SK-N-SH (cell line): ENCODE measurements at regions not wholly inside any gene's neighbourhood (a gene's known extent, or its start where the extent isn't known, plus 50 kb on each side); places are given as distances from the start of the nearest gene placed in this dataset.

Experiments used
- CTCF ChIA-PET: fragments of 300-600, 350-600 bp; formaldehyde crosslinking; extraction: SDS; loops from one replicate; lab custom pipeline; 2021; lab: Yijun Ruan, JAX
- POLR2A ChIA-PET: fragments of 350-600 bp; sonication (Branson Sonifier 250); formaldehyde crosslinking; extraction: SDS; loops from one replicate; lab custom pipeline; 2020; ENCODE audit warnings: antibody characterized with exemption, inconsistent platforms; lab: Yijun Ruan, JAX
- DNase-seq: peaks from one replicate; pipeline ENCODE4 v3.0.0; 2012
- H2AFZ ChIP-seq: fragments of 200-600 bp; sonication (generic); 2 replicates; pipeline ENCODE4 v1.8.1; 2016; ENCODE audit warnings: antibody characterized with exemption, mild to moderate bottlenecking, low read depth
- H3F3A ChIP-seq: fragments of 200-600 bp; sonication (generic); replicated peaks from 2 replicates; pipeline ENCODE3; 2016; ENCODE audit warnings: antibody characterized with exemption, mild to moderate bottlenecking; ENCODE audit not compliant: insufficient read depth
- H3K27ac ChIP-seq, 2 experiments: fragments of 200-500 bp in 1 of 2; fragments of 200-600 bp in 1 of 2; sonication (Bioruptor generic) in 1 of 2; sonication (generic), shearing (Covaris generic) in 1 of 2; 2 replicates each; pipeline versions ENCODE4 v1.5.1 to v1.6.1; 2014 to 2016; ENCODE audit warnings: low read depth in 2 of 2, inconsistent platforms in 1 of 2, low read length in 1 of 2, mild to moderate bottlenecking in 1 of 2, mixed read lengths in 1 of 2
- H3K27me3 ChIP-seq: fragments of 200-600 bp; sonication (generic), shearing (Covaris generic); 2 replicates; pipeline ENCODE4 v1.6.1; 2016; ENCODE audit warnings: mixed run types; ENCODE audit not compliant: insufficient read depth
- H3K36me3 ChIP-seq, 2 experiments: fragments of 200-500 bp in 1 of 2; fragments of 200-600 bp in 1 of 2; sonication (Bioruptor generic) in 1 of 2; sonication (generic) in 1 of 2; replicated peaks in 1 of 2; 2 replicates each; pipeline versions ENCODE3 to v1.5.1; 2014 to 2016; ENCODE audit warnings: low read length in 1 of 2, mild to moderate bottlenecking in 1 of 2; ENCODE audit not compliant: insufficient read depth in 2 of 2, control insufficient read depth in 1 of 2
- H3K4me1 ChIP-seq, 2 experiments: fragments of 200-500 bp in 1 of 2; fragments of 200-600 bp in 1 of 2; sonication (Bioruptor generic) in 1 of 2; sonication (generic), shearing (Covaris generic) in 1 of 2; 2 replicates each; pipeline versions ENCODE4 v1.5.1 to v1.6.1; 2014 to 2016; ENCODE audit warnings: low read depth in 1 of 2, low read length in 1 of 2, mixed run types in 1 of 2; ENCODE audit not compliant: insufficient read depth in 2 of 2, control insufficient read depth in 1 of 2
- H3K4me2 ChIP-seq: fragments of 200-600 bp; sonication (generic), shearing (Covaris generic); 2 replicates; pipeline ENCODE4 v1.6.1; 2017; ENCODE audit warnings: mixed run types
- H3K4me3 ChIP-seq, 2 experiments: fragments of 200-500 bp in 1 of 2; fragments of 200-600 bp in 1 of 2; sonication (Bioruptor generic) in 1 of 2; sonication (generic), shearing (Covaris generic) in 1 of 2; 2 replicates each; pipeline versions ENCODE4 v1.5.1 to v1.8.1; 2014 to 2016; ENCODE audit warnings: low read depth in 2 of 2, inconsistent platforms in 1 of 2, low read length in 1 of 2, mild to moderate bottlenecking in 1 of 2, mixed read lengths in 1 of 2, moderate library complexity in 1 of 2
- H3K79me2 ChIP-seq: fragments of 200-600 bp; sonication (generic); 2 replicates; pipeline ENCODE4 v1.8.1; 2017; ENCODE audit warnings: mild to moderate bottlenecking; ENCODE audit not compliant: insufficient read depth
- H3K9ac ChIP-seq: fragments of 200-600 bp; sonication (generic); 2 replicates; pipeline ENCODE4 v1.6.1; 2017; ENCODE audit warnings: mixed run types
- H3K9me2 ChIP-seq: fragments of 200-600 bp; sonication (generic); 2 replicates; pipeline ENCODE4 v1.6.1; 2017; ENCODE audit warnings: mixed run types
- H3K9me3 ChIP-seq: fragments of 200-600 bp; sonication (generic); 2 replicates; pipeline ENCODE4 v1.6.1; 2017; ENCODE audit warnings: mixed run types, mild to moderate bottlenecking, moderate library complexity
- H4K20me1 ChIP-seq: fragments of 200-600 bp; sonication (generic); 2 replicates; pipeline ENCODE4 v1.6.1; 2017; ENCODE audit warnings: mild to moderate bottlenecking, mixed run types; ENCODE audit not compliant: insufficient read depth
- CHD2 ChIP-seq: fragments of 150-350 bp; IDR thresholded peaks from 2 replicates; pipeline ENCODE4 v1.6.1; 2018; ENCODE audit warnings: low read length; ENCODE audit not compliant: partially characterized antibody
- EP300 ChIP-seq, 2 experiments: IDR thresholded peaks; 2 replicates each; pipeline versions ENCODE4 v1.4.0 to v1.6.1; 2012; ENCODE audit warnings: borderline replicate concordance in 1 of 2, low read depth in 1 of 2, low read length in 1 of 2
- FOXM1 ChIP-seq: IDR thresholded peaks from 2 replicates; pipeline ENCODE4 v1.4.0; 2012; ENCODE audit warnings: low read depth, mild to moderate bottlenecking
- GABPA ChIP-seq: IDR thresholded peaks from 2 replicates; pipeline ENCODE4 v1.4.0; 2012; ENCODE audit warnings: low read depth, mild to moderate bottlenecking
- GATA2 ChIP-seq: sonication (generic); formaldehyde crosslinking; IDR thresholded peaks from 2 replicates; pipeline ENCODE4 v1.5.0; 2020; ENCODE audit warnings: mild to moderate bottlenecking, missing genetic modification reagents
- MXI1 ChIP-seq: IDR thresholded peaks from 2 replicates; pipeline ENCODE4 v1.6.1; 2012; ENCODE audit warnings: mild to moderate bottlenecking, low read depth, low read length, improper control_type of control experiment
- RAD21 ChIP-seq: IDR thresholded peaks from 2 replicates; pipeline ENCODE4 v1.6.1; 2012; ENCODE audit warnings: mild to moderate bottlenecking, low read length
- SMC3 ChIP-seq: IDR thresholded peaks from 2 replicates; pipeline ENCODE4 v1.6.1; 2012; ENCODE audit warnings: low read depth, low read length, improper control_type of control experiment
- TCF12 ChIP-seq: IDR thresholded peaks from 2 replicates; pipeline ENCODE4 v1.4.0; 2012
- YY1 ChIP-seq: IDR thresholded peaks from 2 replicates; pipeline ENCODE4 v1.4.0; 2012; ENCODE audit warnings: low read depth, mild to moderate bottlenecking
- WGBS: methylation state at CpG from one replicate; pipeline ENCODE4 v1.1.6; 2017; ENCODE audit warnings: low lambda C conversion rate; 5-methylcytosine and 5-hydroxymethylcytosine counted together
- TF ChIP-seq, protein P1 (sequence below): fragments of 150-350 bp; IDR thresholded peaks from 2 replicates; pipeline ENCODE4 v1.6.1; 2016; ENCODE audit warnings: mild to moderate bottlenecking, low read depth, low read length
- TF ChIP-seq, protein P2 (sequence below): IDR thresholded peaks from 2 replicates; pipeline ENCODE4 v1.6.1; 2012; ENCODE audit warnings: mild to moderate bottlenecking, low read depth, low read length, moderate library complexity

DNA sequence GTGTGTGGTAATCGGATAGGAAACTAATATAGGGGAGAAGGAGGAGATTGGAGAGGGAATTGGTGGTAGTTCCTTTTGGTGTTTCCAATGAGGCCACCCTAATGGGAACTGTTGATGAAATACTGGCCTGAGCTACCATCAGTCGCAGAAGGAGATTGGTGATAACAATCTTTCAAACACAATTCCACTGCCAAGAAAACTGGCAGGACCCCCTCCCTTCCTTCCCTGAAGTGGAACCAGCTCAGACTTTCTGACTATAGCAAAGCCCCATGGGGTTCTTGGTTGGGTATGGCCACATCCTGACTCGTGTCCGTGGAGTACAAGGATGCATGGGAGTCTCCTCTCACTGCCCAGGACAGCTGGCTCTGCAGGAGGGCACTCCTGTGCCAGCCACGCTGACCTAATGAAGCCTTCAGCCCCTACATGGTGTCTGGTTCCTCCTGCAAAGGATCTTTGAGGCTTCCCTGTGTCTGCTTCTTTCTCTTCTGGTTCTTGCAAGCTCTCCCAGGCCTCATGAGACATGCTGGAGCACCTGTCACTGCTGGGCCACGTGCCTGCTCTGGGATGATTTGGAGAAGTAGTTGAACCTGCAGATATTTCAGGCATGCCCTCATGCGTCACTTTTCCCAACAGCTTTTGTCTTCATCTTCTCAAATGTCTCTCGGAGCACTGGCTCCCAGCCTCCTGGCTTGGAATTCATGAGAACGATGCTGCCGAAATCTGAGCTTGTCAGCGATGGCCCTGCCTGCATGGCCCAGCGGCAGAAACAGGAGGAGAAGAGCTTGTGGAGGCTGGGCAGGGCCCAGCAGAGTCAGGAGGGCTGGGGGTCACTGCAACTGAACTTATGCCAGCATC lies 90.0 kb upstream of the ADPGK start:
- no peak overlapping the region for H2AFZ ChIP-seq
- H3K9me2 ChIP-seq, result no peaks in the 10 kb centered on the region
- H3K79me2 ChIP-seq, result no peaks in the 10 kb centered on the region
- DNase-seq, result no peak
- no peak for TF ChIP-seq RAD21
- no peak for TF ChIP-seq GABPA
- TF ChIP-seq, protein P1, sequence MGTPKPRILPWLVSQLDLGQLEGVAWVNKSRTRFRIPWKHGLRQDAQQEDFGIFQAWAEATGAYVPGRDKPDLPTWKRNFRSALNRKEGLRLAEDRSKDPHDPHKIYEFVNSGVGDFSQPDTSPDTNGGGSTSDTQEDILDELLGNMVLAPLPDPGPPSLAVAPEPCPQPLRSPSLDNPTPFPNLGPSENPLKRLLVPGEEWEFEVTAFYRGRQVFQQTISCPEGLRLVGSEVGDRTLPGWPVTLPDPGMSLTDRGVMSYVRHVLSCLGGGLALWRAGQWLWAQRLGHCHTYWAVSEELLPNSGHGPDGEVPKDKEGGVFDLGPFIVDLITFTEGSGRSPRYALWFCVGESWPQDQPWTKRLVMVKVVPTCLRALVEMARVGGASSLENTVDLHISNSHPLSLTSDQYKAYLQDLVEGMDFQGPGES, result no peak
- no peaks in the 10 kb centered on the region for H3K9me3 ChIP-seq
- no peaks in the 10 kb centered on the region; the same call in 1 of the 2 replicates for H3K27me3 ChIP-seq
- no peaks in the 10 kb centered on the region for H4K20me1 ChIP-seq
- no peak overlapping the region for H3K4me2 ChIP-seq
- H3K9ac ChIP-seq, result no peak overlapping the region
- no peak overlapping the region for H3K4me3 ChIP-seq
- H3K36me3 ChIP-seq, result no peaks in the 10 kb centered on the region
- H3F3A ChIP-seq, result peaks cover 4% of the 10 kb centered on the region
- no peaks in the 10 kb centered on the region for H3K4me1 ChIP-seq
- ChIA-PET POLR2A (no interaction called here), CTCF (no interaction called here)
- WGBS, result 31% methylated on average over 12 of the region's 12 CpGs
- no peak overlapping the region for H3K27ac ChIP-seq

DNA sequence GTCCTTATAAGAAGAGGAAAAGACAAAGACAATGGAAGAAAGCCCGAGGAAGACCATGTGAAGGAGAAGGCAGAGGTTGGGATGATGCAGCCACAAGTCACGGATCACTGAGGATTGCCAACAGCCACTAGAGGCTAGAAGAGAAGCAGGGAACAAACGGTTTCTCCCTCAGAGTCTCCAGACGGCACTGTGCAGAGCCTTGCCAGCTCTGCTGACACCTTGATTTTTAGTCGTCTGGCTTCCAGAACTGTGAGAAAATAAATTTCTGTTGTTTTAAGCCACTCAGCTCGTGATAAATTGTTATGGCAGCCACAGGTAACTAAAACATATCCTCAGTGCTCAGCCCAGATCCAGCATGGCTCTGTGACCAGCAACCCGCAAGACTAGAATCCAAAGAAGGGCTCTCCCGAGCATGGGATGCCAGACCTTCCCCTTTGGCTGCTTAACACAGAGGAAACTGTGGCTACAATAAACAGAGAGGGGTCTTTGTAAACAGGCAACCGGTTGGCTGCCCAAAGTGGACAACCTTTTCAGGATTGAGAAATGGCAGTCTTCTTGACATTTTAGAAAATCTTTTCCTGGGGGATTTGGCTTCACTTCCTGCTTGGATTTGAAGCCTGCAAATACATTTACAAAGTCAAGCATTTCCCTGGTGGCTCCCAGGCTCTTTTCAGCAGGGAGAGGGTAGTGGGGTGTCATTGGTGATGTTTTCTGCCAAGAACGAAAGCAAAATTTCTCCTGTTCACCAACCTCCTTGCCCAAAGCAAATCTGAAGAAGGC lies 88.7 kb upstream of the ADPGK start:
- H3K4me2 ChIP-seq, result no peak overlapping the region
- peaks cover 4% of the 10 kb centered on the region for H3F3A ChIP-seq
- WGBS, result 40% methylated on average over 10 of the region's 10 CpGs
- H3K27ac ChIP-seq, result no peak overlapping the region
- H3K9ac ChIP-seq, result no peak overlapping the region
- H3K9me3 ChIP-seq, result no peaks in the 10 kb centered on the region
- H3K27me3 ChIP-seq, result no peaks in the 10 kb centered on the region; the same call in 1 of the 2 replicates
- POLR2A ChIA-PET, result no interaction called here
- no peaks in the 10 kb centered on the region for H3K9me2 ChIP-seq
- H2AFZ ChIP-seq, result no peak overlapping the region
- CTCF ChIA-PET, result no interaction called here
- no peak overlapping the region for H3K4me3 ChIP-seq
- TF ChIP-seq CHD2 (no peak), MXI1 (no peak), SMC3 (no peak), YY1 (no peak), FOXM1 (no peak), TCF12 (no peak), GATA2 (CRISPR knock-in tag) (no peak), RAD21 (no peak), EP300 (IDR thresholded peaks at IDR 0.05; ENCODE audit: borderline replicate concordance in 1 of 2, low read depth in 1 of 2, low read length in 1 of 2) (no peak), GABPA (no peak)
- TF ChIP-seq, protein P2, sequence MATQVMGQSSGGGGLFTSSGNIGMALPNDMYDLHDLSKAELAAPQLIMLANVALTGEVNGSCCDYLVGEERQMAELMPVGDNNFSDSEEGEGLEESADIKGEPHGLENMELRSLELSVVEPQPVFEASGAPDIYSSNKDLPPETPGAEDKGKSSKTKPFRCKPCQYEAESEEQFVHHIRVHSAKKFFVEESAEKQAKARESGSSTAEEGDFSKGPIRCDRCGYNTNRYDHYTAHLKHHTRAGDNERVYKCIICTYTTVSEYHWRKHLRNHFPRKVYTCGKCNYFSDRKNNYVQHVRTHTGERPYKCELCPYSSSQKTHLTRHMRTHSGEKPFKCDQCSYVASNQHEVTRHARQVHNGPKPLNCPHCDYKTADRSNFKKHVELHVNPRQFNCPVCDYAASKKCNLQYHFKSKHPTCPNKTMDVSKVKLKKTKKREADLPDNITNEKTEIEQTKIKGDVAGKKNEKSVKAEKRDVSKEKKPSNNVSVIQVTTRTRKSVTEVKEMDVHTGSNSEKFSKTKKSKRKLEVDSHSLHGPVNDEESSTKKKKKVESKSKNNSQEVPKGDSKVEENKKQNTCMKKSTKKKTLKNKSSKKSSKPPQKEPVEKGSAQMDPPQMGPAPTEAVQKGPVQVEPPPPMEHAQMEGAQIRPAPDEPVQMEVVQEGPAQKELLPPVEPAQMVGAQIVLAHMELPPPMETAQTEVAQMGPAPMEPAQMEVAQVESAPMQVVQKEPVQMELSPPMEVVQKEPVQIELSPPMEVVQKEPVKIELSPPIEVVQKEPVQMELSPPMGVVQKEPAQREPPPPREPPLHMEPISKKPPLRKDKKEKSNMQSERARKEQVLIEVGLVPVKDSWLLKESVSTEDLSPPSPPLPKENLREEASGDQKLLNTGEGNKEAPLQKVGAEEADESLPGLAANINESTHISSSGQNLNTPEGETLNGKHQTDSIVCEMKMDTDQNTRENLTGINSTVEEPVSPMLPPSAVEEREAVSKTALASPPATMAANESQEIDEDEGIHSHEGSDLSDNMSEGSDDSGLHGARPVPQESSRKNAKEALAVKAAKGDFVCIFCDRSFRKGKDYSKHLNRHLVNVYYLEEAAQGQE, result no peak
- DNase-seq, result no peak
- H3K4me1 ChIP-seq, result no peaks in the 10 kb centered on the region
- no peaks in the 10 kb centered on the region for H3K79me2 ChIP-seq
- no peaks in the 10 kb centered on the region for H4K20me1 ChIP-seq
- no peaks in the 10 kb centered on the region for H3K36me3 ChIP-seq
